SK-N-MC (cell line): ENCODE measurements at regions not wholly inside any gene's neighbourhood (a gene's known extent, or its start where the extent isn't known, plus 50 kb on each side); places are given as distances from the start of the nearest gene placed in this dataset.

ENCODE experiments used
- EZH2 ChIP-seq: fragments of 200-600 bp; sonication (generic); IDR thresholded peaks from one replicate; pipeline ENCODE4 v1.6.1; 2017; ENCODE audit warnings: antibody characterized with exemption
- FOXP2 ChIP-seq: optimal IDR thresholded peaks from 2 replicates; pipeline ENCODE3; 2011; ENCODE audit warnings: mild to moderate bottlenecking, moderate library complexity; ENCODE audit not compliant: insufficient read depth; ENCODE audit errors: extremely low read length, control extremely low read depth
- POLR2AphosphoS5 ChIP-seq: IDR thresholded peaks from 2 replicates; pipeline ENCODE4 v1.6.1; 2012; ENCODE audit warnings: mild to moderate bottlenecking, low read depth, low read length, borderline replicate concordance

DNA sequence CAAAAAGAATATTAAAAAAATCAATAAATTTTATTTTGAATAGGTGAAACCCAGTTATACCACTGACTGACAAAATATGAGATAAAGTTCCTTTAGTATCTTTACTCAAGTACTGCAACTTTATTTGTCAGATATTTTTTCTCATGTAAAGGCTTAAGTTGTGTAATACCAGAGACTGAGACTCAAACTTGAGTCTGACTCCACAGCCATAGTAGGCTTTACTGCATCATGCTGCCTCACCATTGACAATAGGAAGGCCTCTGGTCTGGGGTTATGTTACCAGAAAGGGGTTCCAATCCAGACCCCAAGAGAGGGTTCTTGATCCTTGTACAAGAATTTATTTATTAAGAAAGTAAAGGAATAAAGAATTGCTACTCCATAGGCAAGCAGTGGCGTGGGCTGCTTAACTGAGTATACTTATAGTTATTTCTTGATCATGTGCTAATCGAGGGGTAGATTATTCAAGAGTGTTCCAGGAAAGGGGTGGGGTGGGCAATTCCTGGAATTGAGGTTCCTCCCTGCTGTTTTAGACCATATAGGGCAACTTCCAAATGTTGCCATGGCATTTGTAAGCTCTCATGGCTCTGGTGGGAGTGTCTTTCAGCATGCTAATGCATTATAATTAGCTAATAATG is 187.4 kb upstream of the WSB1 start:
- TF ChIP-seq EZH2 (no peak), POLR2AphosphoS5 (no peak), FOXP2 (no peak)
